H1 (cell line): ENCODE measurements at regions not wholly inside any gene's neighbourhood (a gene's known extent, or its start where the extent isn't known, plus 50 kb on each side); places are given as distances from the start of the nearest gene placed in this dataset.

Experiments used
- CTCF ChIA-PET: fragments of 300-600 bp; sonication (Branson Sonifier 250); formaldehyde crosslinking; loops from one replicate; lab custom pipeline; 2021; ENCODE audit not compliant: partially characterized antibody; lab: Charles Lee
- POLR2A ChIA-PET: fragments of 300-600 bp; sonication (Branson Sonifier 250); formaldehyde crosslinking; loops from one replicate; lab custom pipeline; 2021; ENCODE audit warnings: inconsistent platforms; ENCODE audit not compliant: partially characterized antibody; lab: Charles Lee
- DNase-seq, 2 experiments: peaks; one replicate each; pipeline versions ENCODE4 v3.0.0 to v3.0.0-alpha.2; 2010 to 2022; ENCODE audit warnings: low spot score in 2 of 2, low read depth in 1 of 2, mixed read lengths in 1 of 2
- FAIRE-seq: peaks from 2 replicates; lab custom pipeline; 2011; peaks lifted over from hg19 to GRCh38; lab: Jason Lieb, UNC
- H2AFZ ChIP-seq: 2 replicates; pipeline ENCODE4 v1.8.1; 2012; ENCODE audit warnings: low read length, inconsistent platforms
- H2AK5ac ChIP-seq: 2 replicates; pipeline ENCODE4 v1.6.1; 2013; ENCODE audit warnings: low read depth, low read length
- H2BK120ac ChIP-seq: replicated peaks from 2 replicates; pipeline ENCODE3; 2013; ENCODE audit warnings: low read depth, low read length, inconsistent platforms
- H2BK12ac ChIP-seq: 2 replicates; pipeline ENCODE4 v1.6.1; 2013; ENCODE audit warnings: low read depth, low read length
- H2BK15ac ChIP-seq: 2 replicates; pipeline ENCODE4 v1.6.1; 2013; ENCODE audit warnings: low read length
- H2BK20ac ChIP-seq: 2 replicates; pipeline ENCODE4 v1.6.1; 2013; ENCODE audit warnings: low read length
- H2BK5ac ChIP-seq: 2 replicates; pipeline ENCODE4 v1.6.1; 2013; ENCODE audit warnings: low read depth, low read length
- H3K14ac ChIP-seq: 2 replicates; pipeline ENCODE4 v1.6.1; 2013; ENCODE audit warnings: inconsistent platforms; ENCODE audit not compliant: insufficient read length
- H3K18ac ChIP-seq: 2 replicates; pipeline ENCODE4 v1.6.1; 2013; ENCODE audit warnings: low read length; ENCODE audit errors: extremely low read depth
- H3K23ac ChIP-seq: 2 replicates; pipeline ENCODE4 v1.6.1; 2013; ENCODE audit warnings: inconsistent platforms; ENCODE audit not compliant: insufficient read length
- H3K23me2 ChIP-seq: 2 replicates; pipeline ENCODE4 v1.6.1; 2013; ENCODE audit warnings: low read depth, low read length
- H3K27ac ChIP-seq: 2 replicates; pipeline ENCODE4 v1.6.1; 2011; ENCODE audit warnings: low read depth, low read length, inconsistent platforms
- H3K27me3 ChIP-seq, 4 experiments: replicated peaks in 1 of 4; 1 replicate in 1 of 4; 2 replicates in 3 of 4; pipeline versions ENCODE4 v1.6.1 to v1.8.1; 2011 to 2013; ENCODE audit warnings: low read length in 3 of 4, mild to moderate bottlenecking in 3 of 4, inconsistent platforms in 2 of 4, mixed read lengths in 2 of 4, moderate library complexity in 1 of 4; ENCODE audit not compliant: control insufficient read depth in 3 of 4, insufficient read depth in 3 of 4; ENCODE audit errors: extremely low read depth in 1 of 4
- H3K36me3 ChIP-seq, 4 experiments: 2 replicates each; pipeline versions ENCODE4 v1.6.1 to v1.8.1; 2011 to 2013; ENCODE audit warnings: mild to moderate bottlenecking in 4 of 4, low read length in 3 of 4, moderate library complexity in 2 of 4, control low read depth in 1 of 4, inconsistent platforms in 1 of 4; ENCODE audit not compliant: insufficient read depth in 4 of 4, control insufficient read depth in 2 of 4
- H3K4ac ChIP-seq: replicated peaks from 2 replicates; pipeline ENCODE3; 2013; ENCODE audit warnings: low read length, low read depth, mixed read lengths, inconsistent platforms; ENCODE audit not compliant: insufficient read length
- H3K4me1 ChIP-seq, 4 experiments: replicated peaks in 1 of 4; 1 replicate in 1 of 4; 2 replicates in 3 of 4; pipeline versions ENCODE4 v1.6.1 to v1.8.1; 2011 to 2013; ENCODE audit warnings: low read length in 3 of 4, inconsistent platforms in 2 of 4, mixed read lengths in 1 of 4; ENCODE audit not compliant: insufficient read depth in 4 of 4, control insufficient read depth in 3 of 4
- H3K4me2 ChIP-seq, 2 experiments: 2 replicates each; pipeline versions ENCODE4 v1.6.1 to v1.8.1; 2011 to 2013; ENCODE audit warnings: low read depth in 2 of 2, low read length in 2 of 2, control low read depth in 1 of 2, inconsistent platforms in 1 of 2, mild to moderate bottlenecking in 1 of 2; ENCODE audit not compliant: insufficient read depth in 1 of 2
- H3K4me3 ChIP-seq, 4 experiments: fragments of 200-600, 300-600 bp in 1 of 4; sonication (generic), shearing (Covaris generic), sonication (Bioruptor Twin) in 1 of 4; 2 replicates each; pipeline versions ENCODE4 v1.5.1 to v1.8.1; 2011 to 2016; ENCODE audit warnings: low read length in 4 of 4, low read depth in 3 of 4, control low read depth in 2 of 4, inconsistent platforms in 2 of 4, mild to moderate bottlenecking in 2 of 4, mixed read lengths in 1 of 4, moderate library complexity in 1 of 4; ENCODE audit not compliant: insufficient read depth in 2 of 4; ENCODE audit errors: extremely low read depth in 1 of 4
- H3K56ac ChIP-seq: replicated peaks from 2 replicates; pipeline ENCODE3; 2013; ENCODE audit warnings: low read depth, mild to moderate bottlenecking, mixed read lengths, low read length, inconsistent platforms; ENCODE audit not compliant: insufficient read length
- H3K79me1 ChIP-seq: 2 replicates; pipeline ENCODE4 v1.6.1; 2013; ENCODE audit warnings: low read depth, low read length, control low read depth
- H3K79me2 ChIP-seq, 2 experiments: 2 replicates each; pipeline versions ENCODE4 v1.6.1 to v1.8.1; 2012 to 2013; ENCODE audit warnings: low read length in 2 of 2, mild to moderate bottlenecking in 2 of 2, inconsistent platforms in 1 of 2; ENCODE audit not compliant: insufficient read depth in 2 of 2, control insufficient read depth in 1 of 2
- H3K9ac ChIP-seq, 4 experiments: replicated peaks in 1 of 4; 1 replicate in 1 of 4; 2 replicates in 3 of 4; pipeline versions ENCODE4 v1.6.1 to v1.8.1; 2011 to 2013; ENCODE audit warnings: low read depth in 3 of 4, low read length in 3 of 4, control low read depth in 2 of 4, mild to moderate bottlenecking in 2 of 4, moderate library complexity in 2 of 4, inconsistent platforms in 1 of 4; ENCODE audit errors: extremely low read depth in 1 of 4
- H3K9me3 ChIP-seq, 2 experiments: 2 replicates each; pipeline versions ENCODE4 v1.6.1 to v1.8.1; 2012 to 2013; ENCODE audit warnings: mild to moderate bottlenecking in 2 of 2, moderate library complexity in 2 of 2, control low read depth in 1 of 2, inconsistent platforms in 1 of 2, low read depth in 1 of 2, low read length in 1 of 2, mixed read lengths in 1 of 2; ENCODE audit not compliant: insufficient read depth in 2 of 2
- H4K20me1 ChIP-seq, 2 experiments: replicated peaks in 1 of 2; 2 replicates each; pipeline versions ENCODE3 to v1.8.1; 2011 to 2013; ENCODE audit warnings: inconsistent platforms in 2 of 2, low read length in 2 of 2, mild to moderate bottlenecking in 1 of 2; ENCODE audit not compliant: insufficient read depth in 2 of 2, control insufficient read depth in 1 of 2
- H4K5ac ChIP-seq: 2 replicates; pipeline ENCODE4 v1.6.1; 2013; ENCODE audit warnings: low read length, low read depth, mixed read lengths, inconsistent platforms; ENCODE audit not compliant: insufficient read length
- H4K8ac ChIP-seq: 2 replicates; pipeline ENCODE4 v1.8.0; 2013; ENCODE audit warnings: mild to moderate bottlenecking, moderate library complexity, low read length, inconsistent platforms; ENCODE audit not compliant: insufficient read depth; ENCODE audit errors: extremely low read depth
- H4K91ac ChIP-seq: replicated peaks from 2 replicates; pipeline ENCODE3; 2013; ENCODE audit warnings: low read length, mixed read lengths, inconsistent platforms; ENCODE audit not compliant: insufficient read length
- ATF3 ChIP-seq: IDR thresholded peaks from 2 replicates; pipeline ENCODE4 v1.6.1; 2011; ENCODE audit warnings: low read depth, mild to moderate bottlenecking, low read length; ENCODE audit not compliant: insufficient read depth
- E2F6 ChIP-seq: IDR thresholded peaks from 2 replicates; pipeline ENCODE4 v1.6.1; 2012; ENCODE audit warnings: inconsistent platforms
- WGBS, 2 experiments: shearing (Covaris generic) in 1 of 2; methylation state at CpG; one replicate each; pipeline versions ENCODE4 v1.1.6 to v1.1.7; 2013 to 2015; ENCODE audit warnings: low lambda C conversion rate in 2 of 2, mixed read lengths in 2 of 2, inconsistent platforms in 1 of 2, low coverage in 1 of 2, missing lambda C conversion rate in 1 of 2; ENCODE audit not compliant: insufficient replicate concordance in 2 of 2, insufficient coverage in 1 of 2, insufficient read length in 1 of 2; ENCODE audit errors: extremely low coverage in 1 of 2, missing lambda C conversion rate in 1 of 2; 5-methylcytosine and 5-hydroxymethylcytosine counted together

DNA sequence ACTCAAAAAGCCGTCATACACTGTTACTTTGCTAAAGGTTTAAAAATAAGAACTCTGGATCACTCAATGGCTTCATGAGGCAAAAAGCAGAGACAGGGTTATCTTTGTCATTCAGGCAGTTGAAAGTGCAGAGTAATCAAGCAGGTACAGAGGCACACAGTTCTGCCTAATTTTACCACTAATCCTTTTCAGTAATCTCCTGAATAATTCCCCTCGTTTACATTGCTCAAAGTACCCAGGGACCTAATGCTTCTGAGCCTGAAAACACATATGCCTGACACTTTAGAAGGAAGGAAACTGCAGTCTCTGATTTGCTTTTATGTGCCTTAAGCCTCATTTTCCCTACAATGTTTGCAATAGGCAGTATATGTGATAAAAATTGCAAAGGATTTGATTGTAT, 71.4 kb upstream of the TRAM1L1 start:
- Histone ChIP-seq H3K14ac (no peak overlapping the region), H3K27me3 (no peaks in the 10 kb centered on the region), H2BK20ac (no peak overlapping the region), H3K9me3 (no peaks in the 10 kb centered on the region), H3K79me2 (no peaks in the 10 kb centered on the region), H3K4me3 (no peak overlapping the region), H3K4ac (no peak overlapping the region), H4K91ac (no peak overlapping the region), H2BK12ac (no peak overlapping the region), H2AK5ac (no peak overlapping the region), H3K18ac (no peak overlapping the region), H4K20me1 (no peaks in the 10 kb centered on the region), H2BK15ac (no peak overlapping the region), H3K79me1 (no peaks in the 10 kb centered on the region), H2AFZ (peak overlapping the region; percentile 62; the same call in 1 of the 2 replicates), H3K56ac (no peak overlapping the region), H2BK5ac (no peak overlapping the region), H3K23ac (no peak overlapping the region), H4K5ac (no peak overlapping the region), H3K36me3 (no peaks in the 10 kb centered on the region), H2BK120ac (no peak overlapping the region), H3K4me2 (no peak overlapping the region), H3K4me1 (peaks cover 0 to 4% (median 0%) of the 10 kb centered on the region in 4 experiments; a peak in 3 of 7 replicates), H3K23me2 (no peaks in the 10 kb centered on the region), H4K8ac (no peak overlapping the region), H3K9ac (no peak overlapping the region), H3K27ac (no peak overlapping the region)
- WGBS, 2 experiments: 47% methylated on average over 2 of the region's 2 CpGs; no CpG with 5 or more reads in 1 of the 2 experiments
- ChIA-PET POLR2A (no interaction called here), CTCF (interaction anchor here (0.6 kb wide), 1 partner anchor 941 kb away, joined by 3 read pairs; no protein-coding TSS in a partner anchor)
- DNase-seq (no peak), FAIRE-seq (no peak)
- TF ChIP-seq E2F6: no peak
- no peak for TF ChIP-seq ATF3
